ENCODE measurements at regions not wholly inside any gene's neighbourhood (a gene's known extent, or its start where the extent isn't known, plus 50 kb on each side); places are given as distances from the start of the nearest gene placed in this dataset.

- Histone ChIP-seq H3K9ac (no peak overlapping the region), H3K4me1 (peaks cover 0 to 13% (median 0%) of the 10 kb centered on the region in 10 experiments; a peak in 5 of 20 replicates), H4K20me1 (no peaks in the 10 kb centered on the region), H3K27me3 (no peaks in the 10 kb centered on the region), H3K9me3 (replicated peaks in 1 of 11) (no peaks in the 10 kb centered on the region; a peak in 1 of 22 replicates), H3K36me3 (no peaks in the 10 kb centered on the region), H3K4me2 (no peak overlapping the region), H3K4me3 (no peak overlapping the region), H3K27ac (no peak overlapping the region)
- no peak for TF ChIP-seq Cebpa-rat (IDR thresholded peaks at IDR 0.05)
Measured at GRCh38 chr3:139236336-139236735, 107.5 kb upstream of the MRPS22 start.

- Histone ChIP-seq H3K4me3 (no peak overlapping the region), H3K27me3 (no peaks in the 10 kb centered on the region), H3K9ac (no peak overlapping the region), H3K36me3 (no peaks in the 10 kb centered on the region), H3K4me2 (no peak overlapping the region), H3K4me1 (peaks cover 0 to 6% (median 0%) of the 10 kb centered on the region in 10 experiments; a peak in 2 of 20 replicates), H3K27ac (no peak overlapping the region), H4K20me1 (no peaks in the 10 kb centered on the region), H3K9me3 (replicated peaks in 1 of 11) (no peaks in the 10 kb centered on the region; a peak in 1 of 22 replicates)
- no peak for TF ChIP-seq Cebpa-rat (IDR thresholded peaks at IDR 0.05)
Measured at GRCh38 chr3:139238281-139239030, 105.4 kb upstream of the MRPS22 start.

- no peaks in the 10 kb centered on the region; a peak in 1 of 22 replicates for H3K9me3 ChIP-seq (replicated peaks in 1 of 11)
- no peaks in the 10 kb centered on the region for H3K36me3 ChIP-seq
- TF ChIP-seq Cebpa-rat (IDR thresholded peaks at IDR 0.05), result no peak
- H3K27ac ChIP-seq, result no peak overlapping the region
- H3K4me2 ChIP-seq, result no peak overlapping the region
- peaks cover 0 to 6% (median 0%) of the 10 kb centered on the region in 10 experiments; a peak in 2 of 20 replicates for H3K4me1 ChIP-seq
- H3K27me3 ChIP-seq, result no peaks in the 10 kb centered on the region
- no peaks in the 10 kb centered on the region for H4K20me1 ChIP-seq
- no peak overlapping the region for H3K4me3 ChIP-seq
- H3K9ac ChIP-seq, result no peak overlapping the region
Measured at GRCh38 chr3:139239550-139239949, 104.3 kb upstream of the MRPS22 start.

- no peak overlapping the region for H3K4me2 ChIP-seq
- H3K27ac ChIP-seq, result no peak overlapping the region
- no peak overlapping the region for H3K9ac ChIP-seq
- H4K20me1 ChIP-seq, result no peaks in the 10 kb centered on the region
- no peaks in the 10 kb centered on the region; a peak in 1 of 22 replicates for H3K9me3 ChIP-seq (replicated peaks in 1 of 11)
- no peaks in the 10 kb centered on the region for H3K27me3 ChIP-seq
- no peak overlapping the region for H3K4me3 ChIP-seq
- peaks cover 0 to 4% (median 0%) of the 10 kb centered on the region in 10 experiments; a peak in 2 of 20 replicates for H3K4me1 ChIP-seq
- H3K36me3 ChIP-seq, result no peaks in the 10 kb centered on the region
- TF ChIP-seq Cebpa-rat (IDR thresholded peaks at IDR 0.05), result no peak
Measured at GRCh38 chr3:139241783-139242182, 102.0 kb upstream of the MRPS22 start.

- Histone ChIP-seq H3K27me3 (no peaks in the 10 kb centered on the region), H3K4me3 (no peak overlapping the region), H3K9me3 (replicated peaks in 1 of 11) (no peaks in the 10 kb centered on the region; a peak in 1 of 22 replicates), H4K20me1 (no peaks in the 10 kb centered on the region), H3K4me2 (no peak overlapping the region), H3K9ac (no peak overlapping the region), H3K36me3 (no peaks in the 10 kb centered on the region), H3K27ac (no peak overlapping the region), H3K4me1 (peaks cover 0 to 4% (median 0%) of the 10 kb centered on the region in 10 experiments; a peak in 2 of 20 replicates)
- TF ChIP-seq Cebpa-rat (IDR thresholded peaks at IDR 0.05), result no peak
Measured at GRCh38 chr3:139243710-139244109, 100.1 kb upstream of the MRPS22 start.

GRCh38 chr3:139248593-139249255 is 95.1 kb upstream of the MRPS22 start:
- TF ChIP-seq Cebpa-rat (IDR thresholded peaks at IDR 0.05), result no peak
- Histone ChIP-seq H3K27ac (no peak overlapping the region), H3K9ac (no peak overlapping the region), H4K20me1 (no peaks in the 10 kb centered on the region), H3K4me3 (no peak overlapping the region), H3K36me3 (no peaks in the 10 kb centered on the region), H3K4me2 (no peak overlapping the region), H3K4me1 (peaks cover 0 to 4% (median 0%) of the 10 kb centered on the region in 10 experiments; a peak in 2 of 20 replicates), H3K9me3 (replicated peaks in 1 of 11) (no peaks in the 10 kb centered on the region), H3K27me3 (no peaks in the 10 kb centered on the region)

GRCh38 chr3:139251529-139251928 is 92.3 kb upstream of the MRPS22 start:
- Histone ChIP-seq H3K4me3 (no peak overlapping the region), H3K27me3 (no peaks in the 10 kb centered on the region), H3K9me3 (replicated peaks in 1 of 11) (no peaks in the 10 kb centered on the region), H3K36me3 (no peaks in the 10 kb centered on the region), H3K27ac (no peak overlapping the region; a peak in 1 of 22 replicates), H3K4me1 (0 out of 20 replicates have a peak, but pooled peaks cover 0 to under 1% (median 0%) of the 10 kb centered on the region in 10 experiments), H3K4me2 (no peak overlapping the region), H3K9ac (no peak overlapping the region), H4K20me1 (no peaks in the 10 kb centered on the region)
- peak in 2 of 11 experiments; percentile 12 to 31; a peak in 1 of 22 replicates for TF ChIP-seq Cebpa-rat (IDR thresholded peaks at IDR 0.05)

GRCh38 chr3:139252719-139253118 is 91.1 kb upstream of the MRPS22 start:
- Histone ChIP-seq H4K20me1 (no peaks in the 10 kb centered on the region), H3K4me1 (no peaks in the 10 kb centered on the region), H3K27ac (no peak overlapping the region), H3K4me2 (no peak overlapping the region), H3K9me3 (replicated peaks in 1 of 11) (no peaks in the 10 kb centered on the region), H3K4me3 (no peak overlapping the region), H3K9ac (no peak overlapping the region), H3K27me3 (no peaks in the 10 kb centered on the region), H3K36me3 (no peaks in the 10 kb centered on the region)
- TF ChIP-seq Cebpa-rat (IDR thresholded peaks at IDR 0.05), result no peak

GRCh38 chr3:139258276-139258675 is 85.5 kb upstream of the MRPS22 start:
- no peak for TF ChIP-seq Cebpa-rat (IDR thresholded peaks at IDR 0.05)
- Histone ChIP-seq H3K4me2 (no peak overlapping the region), H3K4me1 (peaks cover 0 to 17% (median 12%) of the 10 kb centered on the region in 10 experiments; a peak in 10 of 20 replicates), H3K36me3 (no peaks in the 10 kb centered on the region), H3K4me3 (no peak overlapping the region), H3K27ac (no peak overlapping the region), H3K27me3 (no peaks in the 10 kb centered on the region), H4K20me1 (no peaks in the 10 kb centered on the region), H3K9ac (no peak overlapping the region), H3K9me3 (replicated peaks in 1 of 11) (no peaks in the 10 kb centered on the region)

Data from BLaER1 treated with 17β-estradiol and CSF1 and Interleukin-3, amounts not matched to agents 10 nM and 100 nM (cell line).